ENCODE measurements at regions not wholly inside any gene's neighbourhood (a gene's known extent, or its start where the extent isn't known, plus 50 kb on each side); places are given as distances from the start of the nearest gene placed in this dataset.

GRCh38 chr3:53996141-53996874 lies 104.6 kb upstream of the SELENOK start:
- TF ChIP-seq EZH2 (IDR thresholded peaks at IDR 0.05; ENCODE audit: insufficient read depth, poor library complexity, severe bottlenecking), result no peak
- no peak for TF ChIP-seq EZH2phosphoT487 (IDR thresholded peaks at IDR 0.05; ENCODE audit: insufficient read depth, low read depth)

Measured in GM23248 (cell line).